ENCODE measurements at regions not wholly inside any gene's neighbourhood (a gene's known extent, or its start where the extent isn't known, plus 50 kb on each side); places are given as distances from the start of the nearest gene placed in this dataset.

DNA sequence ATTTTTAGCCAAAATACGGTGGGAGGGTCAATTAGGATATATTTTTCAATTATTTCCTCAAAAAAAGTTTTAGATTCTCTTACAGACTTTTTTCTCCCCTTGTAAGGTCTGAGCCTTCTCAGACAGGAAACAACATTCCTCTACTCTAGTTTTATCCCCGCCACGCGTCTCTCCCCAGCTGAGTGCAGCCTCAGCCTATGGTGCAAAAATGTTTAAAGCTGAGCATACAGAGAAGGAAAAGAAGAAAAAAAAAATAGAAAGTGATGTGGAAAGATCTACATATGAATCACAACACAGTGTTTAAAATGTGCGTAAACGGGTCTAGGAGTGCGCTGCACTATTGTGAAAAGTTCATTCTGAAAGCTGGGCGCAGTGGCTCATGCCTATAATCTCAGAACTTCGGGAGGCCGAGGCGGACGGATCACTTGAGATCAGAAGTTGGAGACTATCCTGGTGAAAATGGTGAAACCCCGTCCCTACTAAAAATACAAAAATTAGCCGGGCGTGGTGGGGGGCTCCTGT lies 159.0 kb downstream of the TRIM27 start:
- no peak overlapping the region for H3K4me3 ChIP-seq (ENCODE audit: control insufficient read depth, low read depth, low read length)
- TF ChIP-seq, protein P1, sequence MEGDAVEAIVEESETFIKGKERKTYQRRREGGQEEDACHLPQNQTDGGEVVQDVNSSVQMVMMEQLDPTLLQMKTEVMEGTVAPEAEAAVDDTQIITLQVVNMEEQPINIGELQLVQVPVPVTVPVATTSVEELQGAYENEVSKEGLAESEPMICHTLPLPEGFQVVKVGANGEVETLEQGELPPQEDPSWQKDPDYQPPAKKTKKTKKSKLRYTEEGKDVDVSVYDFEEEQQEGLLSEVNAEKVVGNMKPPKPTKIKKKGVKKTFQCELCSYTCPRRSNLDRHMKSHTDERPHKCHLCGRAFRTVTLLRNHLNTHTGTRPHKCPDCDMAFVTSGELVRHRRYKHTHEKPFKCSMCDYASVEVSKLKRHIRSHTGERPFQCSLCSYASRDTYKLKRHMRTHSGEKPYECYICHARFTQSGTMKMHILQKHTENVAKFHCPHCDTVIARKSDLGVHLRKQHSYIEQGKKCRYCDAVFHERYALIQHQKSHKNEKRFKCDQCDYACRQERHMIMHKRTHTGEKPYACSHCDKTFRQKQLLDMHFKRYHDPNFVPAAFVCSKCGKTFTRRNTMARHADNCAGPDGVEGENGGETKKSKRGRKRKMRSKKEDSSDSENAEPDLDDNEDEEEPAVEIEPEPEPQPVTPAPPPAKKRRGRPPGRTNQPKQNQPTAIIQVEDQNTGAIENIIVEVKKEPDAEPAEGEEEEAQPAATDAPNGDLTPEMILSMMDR (IDR thresholded peaks at IDR 0.05; ENCODE audit: control insufficient read depth, insufficient read depth, low read depth, low read length, missing control alignments): no peak

GRCh38 chr6:28765978-28766351 lies 157.8 kb downstream of the TRIM27 start:
- H3K4me3 ChIP-seq (ENCODE audit: control insufficient read depth, low read depth, low read length): no peak overlapping the region
- DNase-seq (ENCODE audit: low read depth): no peak
- TF ChIP-seq, protein P1 (IDR thresholded peaks at IDR 0.05; ENCODE audit: control insufficient read depth, insufficient read depth, low read depth, low read length, missing control alignments): no peak

More for the DNA sequence above, 159.0 kb downstream of the TRIM27 start:
- DNase-seq (ENCODE audit: low read depth): no peak

DNA sequence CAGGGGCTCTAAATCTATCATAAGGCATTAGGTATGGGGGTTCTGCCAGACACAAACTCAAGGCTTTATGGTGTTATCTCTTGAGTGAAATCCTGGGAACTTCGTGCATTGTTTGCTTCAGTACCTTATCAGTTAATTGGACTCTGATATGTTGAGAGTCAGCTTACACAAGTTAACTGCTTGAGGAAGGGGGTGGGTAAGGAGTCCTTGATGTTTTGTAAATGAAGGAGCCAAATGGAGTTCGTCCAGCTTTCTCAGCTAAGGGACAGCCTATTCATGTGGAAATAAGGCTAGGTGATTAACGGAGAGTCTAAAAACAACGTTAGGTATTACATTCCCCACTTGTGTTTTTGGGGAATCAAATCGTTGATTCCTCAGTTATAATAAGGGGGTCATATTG lies 157.4 kb downstream of the TRIM27 start:
- no peak overlapping the region for H3K4me3 ChIP-seq (ENCODE audit: control insufficient read depth, low read depth, low read length)
- TF ChIP-seq, protein P1 (IDR thresholded peaks at IDR 0.05; ENCODE audit: control insufficient read depth, insufficient read depth, low read depth, low read length, missing control alignments): no peak

GRCh38 chr6:28767133-28767532 lies 156.7 kb downstream of the TRIM27 start:
- TF ChIP-seq, protein P1 (IDR thresholded peaks at IDR 0.05; ENCODE audit: control insufficient read depth, insufficient read depth, low read depth, low read length, missing control alignments): no peak
- no peak for DNase-seq (ENCODE audit: low read depth)
- H3K4me3 ChIP-seq (ENCODE audit: control insufficient read depth, low read depth, low read length): no peak overlapping the region

More for the DNA sequence above, 157.4 kb downstream of the TRIM27 start:
- DNase-seq (ENCODE audit: low read depth): no peak

DNA sequence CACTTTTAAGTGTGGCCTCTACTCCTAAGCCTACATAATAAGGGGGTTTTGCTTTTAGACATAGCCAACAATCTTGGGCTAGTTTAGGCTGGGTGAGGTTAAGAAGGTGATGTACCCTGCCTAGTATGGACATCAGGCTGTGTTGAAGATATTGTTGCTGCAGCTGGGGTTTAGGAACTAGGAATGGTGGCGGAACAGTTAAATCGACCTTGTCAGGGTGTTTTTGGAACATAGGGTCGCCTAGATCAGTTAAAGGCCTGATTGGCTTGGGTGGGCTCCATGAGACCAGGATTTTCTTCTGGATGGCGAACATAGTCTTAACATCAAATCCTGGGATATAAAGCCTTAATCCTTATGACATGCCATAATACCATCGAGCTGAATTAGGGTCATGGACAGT lies 156.1 kb downstream of the TRIM27 start:
- no peak for DNase-seq (ENCODE audit: low read depth)
- TF ChIP-seq, protein P1 (IDR thresholded peaks at IDR 0.05; ENCODE audit: control insufficient read depth, insufficient read depth, low read depth, low read length, missing control alignments): no peak
- H3K4me3 ChIP-seq (ENCODE audit: control insufficient read depth, low read depth, low read length): no peak overlapping the region

DNA sequence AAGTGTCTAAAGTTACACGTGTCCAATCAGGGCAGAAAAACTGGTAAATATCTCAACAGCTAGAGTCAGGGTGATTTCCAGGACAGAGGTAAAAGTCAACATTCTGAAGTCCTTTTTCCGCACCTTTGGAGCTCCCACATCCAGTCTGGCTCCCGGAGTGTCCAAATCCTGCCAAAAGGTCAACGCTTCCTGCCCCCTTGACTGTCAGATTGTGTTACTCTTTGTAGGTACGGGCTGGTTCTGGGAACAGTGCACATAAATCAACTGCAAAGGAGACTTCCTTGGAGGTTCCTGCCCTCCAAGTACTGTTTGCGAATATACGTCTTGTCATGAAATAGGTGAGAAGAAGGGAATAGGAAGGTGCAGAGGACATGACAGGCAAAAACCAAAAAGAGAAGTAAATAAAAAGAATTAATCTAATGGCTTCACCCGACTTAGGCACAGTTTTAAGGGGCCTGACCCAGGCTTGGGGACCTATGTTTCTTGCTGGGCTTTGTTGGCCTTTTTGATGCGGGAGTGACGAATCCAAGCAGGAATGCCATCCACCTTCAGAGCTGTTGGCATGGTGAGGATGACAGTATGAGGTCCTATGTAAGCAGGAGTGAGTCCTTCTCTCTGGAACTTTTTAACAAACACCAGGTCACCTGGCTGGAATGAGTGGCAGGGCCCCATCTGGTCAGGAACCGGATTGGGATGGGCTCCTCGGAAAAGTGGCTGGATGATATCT lies 155.4 kb downstream of the TRIM27 start:
- DNase-seq (ENCODE audit: low read depth): no peak
- TF ChIP-seq, protein P1 (IDR thresholded peaks at IDR 0.05; ENCODE audit: control insufficient read depth, insufficient read depth, low read depth, low read length, missing control alignments): no peak

More for the DNA sequence above, 155.4 kb downstream of the TRIM27 start:
- H3K4me3 ChIP-seq (ENCODE audit: control insufficient read depth, low read depth, low read length): no peak overlapping the region
